ENCODE measurements at regions not wholly inside any gene's neighbourhood (a gene's known extent, or its start where the extent isn't known, plus 50 kb on each side); places are given as distances from the start of the nearest gene placed in this dataset.

- TF ChIP-seq CTCF (IDR thresholded peaks at IDR 0.05) (no peak), POLR2A (IDR thresholded peaks at IDR 0.05) (no peak)
Observed at GRCh38 chr2:234242459-234242836, 191.9 kb downstream of the SPP2 start.
